ENCODE measurements at regions not wholly inside any gene's neighbourhood (a gene's known extent, or its start where the extent isn't known, plus 50 kb on each side); places are given as distances from the start of the nearest gene placed in this dataset.

DNA sequence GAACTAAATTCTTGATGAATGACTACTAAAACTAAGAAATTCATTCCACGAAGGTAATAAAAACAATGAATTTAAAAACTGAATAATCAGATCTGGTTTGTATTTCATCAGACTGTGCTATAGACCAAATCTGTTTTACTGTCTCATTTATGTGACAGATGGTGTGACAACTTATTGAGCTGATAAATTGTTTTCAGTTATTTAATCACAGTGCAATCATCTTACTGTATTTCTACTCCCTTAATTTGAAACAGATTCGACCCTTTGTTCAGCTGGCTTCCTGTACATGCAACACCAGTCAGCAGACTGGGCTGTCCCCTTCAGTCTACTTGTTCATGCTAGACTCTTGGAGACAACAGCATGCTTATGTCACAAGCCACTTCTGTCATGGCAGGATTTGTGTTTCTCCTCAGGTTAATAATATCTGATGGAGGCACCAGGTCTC, 150.9 kb downstream of the MBL2 start (continued):
- TF ChIP-seq, protein P1, sequence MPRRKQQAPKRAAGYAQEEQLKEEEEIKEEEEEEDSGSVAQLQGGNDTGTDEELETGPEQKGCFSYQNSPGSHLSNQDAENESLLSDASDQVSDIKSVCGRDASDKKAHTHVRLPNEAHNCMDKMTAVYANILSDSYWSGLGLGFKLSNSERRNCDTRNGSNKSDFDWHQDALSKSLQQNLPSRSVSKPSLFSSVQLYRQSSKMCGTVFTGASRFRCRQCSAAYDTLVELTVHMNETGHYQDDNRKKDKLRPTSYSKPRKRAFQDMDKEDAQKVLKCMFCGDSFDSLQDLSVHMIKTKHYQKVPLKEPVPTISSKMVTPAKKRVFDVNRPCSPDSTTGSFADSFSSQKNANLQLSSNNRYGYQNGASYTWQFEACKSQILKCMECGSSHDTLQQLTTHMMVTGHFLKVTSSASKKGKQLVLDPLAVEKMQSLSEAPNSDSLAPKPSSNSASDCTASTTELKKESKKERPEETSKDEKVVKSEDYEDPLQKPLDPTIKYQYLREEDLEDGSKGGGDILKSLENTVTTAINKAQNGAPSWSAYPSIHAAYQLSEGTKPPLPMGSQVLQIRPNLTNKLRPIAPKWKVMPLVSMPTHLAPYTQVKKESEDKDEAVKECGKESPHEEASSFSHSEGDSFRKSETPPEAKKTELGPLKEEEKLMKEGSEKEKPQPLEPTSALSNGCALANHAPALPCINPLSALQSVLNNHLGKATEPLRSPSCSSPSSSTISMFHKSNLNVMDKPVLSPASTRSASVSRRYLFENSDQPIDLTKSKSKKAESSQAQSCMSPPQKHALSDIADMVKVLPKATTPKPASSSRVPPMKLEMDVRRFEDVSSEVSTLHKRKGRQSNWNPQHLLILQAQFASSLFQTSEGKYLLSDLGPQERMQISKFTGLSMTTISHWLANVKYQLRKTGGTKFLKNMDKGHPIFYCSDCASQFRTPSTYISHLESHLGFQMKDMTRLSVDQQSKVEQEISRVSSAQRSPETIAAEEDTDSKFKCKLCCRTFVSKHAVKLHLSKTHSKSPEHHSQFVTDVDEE (CRISPR knock-in tag; IDR thresholded peaks at IDR 0.05) = peak; percentile 94
- TF ChIP-seq ZNF565 (CRISPR knock-in tag; conservative IDR thresholded peaks at IDR 0.05; ENCODE audit: low read depth) (0 out of 2 replicates have a peak, but pooled peaks have one; percentile 53), SNAI2 (CRISPR knock-in tag; IDR thresholded peaks at IDR 0.05) (0 out of 2 replicates have a peak, but pooled peaks have one; percentile 19), PPARA (CRISPR knock-in tag; IDR thresholded peaks at IDR 0.05; ENCODE audit: borderline replicate concordance) (no peak), ISL1 (CRISPR knock-in tag; IDR thresholded peaks at IDR 0.05) (peak; percentile 85)

DNA sequence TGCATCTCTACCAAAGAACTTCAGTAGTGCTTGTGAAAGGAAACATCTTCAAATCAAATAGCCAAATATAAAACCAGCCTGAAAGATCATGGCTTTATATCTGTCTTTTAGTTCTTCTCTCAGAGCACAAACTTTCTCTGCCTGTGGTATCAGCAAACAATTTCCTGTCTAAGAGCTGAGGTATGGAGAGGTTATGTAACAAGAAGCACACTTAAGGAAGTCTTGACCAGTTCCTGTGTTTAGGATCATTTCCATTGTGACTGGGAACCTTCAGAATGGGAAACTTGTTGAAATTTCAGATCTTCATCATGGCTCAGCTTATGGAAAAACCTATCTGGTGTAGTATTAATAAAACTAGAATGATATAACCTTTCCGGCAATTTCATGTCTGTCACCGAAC, 148.8 kb downstream of the MBL2 start:
- no peak for ATAC-seq

DNA sequence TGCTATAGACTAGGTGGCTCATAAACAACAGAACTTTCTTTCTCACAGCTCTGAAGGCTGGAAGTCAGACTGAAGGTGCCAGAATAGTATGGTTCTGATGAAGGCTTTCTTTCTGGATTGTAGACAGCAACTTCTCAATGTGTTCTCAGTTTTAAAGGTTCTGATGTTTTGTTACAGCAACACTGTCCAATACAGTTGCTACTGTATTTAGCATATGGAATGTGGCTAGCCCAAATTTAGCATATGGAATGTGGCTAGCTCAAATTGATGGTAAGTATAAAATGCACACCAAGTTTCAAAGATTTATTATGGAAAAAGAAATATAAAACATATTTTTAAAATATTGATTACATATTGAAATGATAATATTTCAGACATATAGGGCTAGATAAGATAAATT, 145.3 kb downstream of the MBL2 start:
- no peak for ATAC-seq
- TF ChIP-seq ZNF565 (CRISPR knock-in tag; conservative IDR thresholded peaks at IDR 0.05; ENCODE audit: low read depth) (no peak), RARB (CRISPR knock-in tag; IDR thresholded peaks at IDR 0.05) (no peak), ISL1 (CRISPR knock-in tag; IDR thresholded peaks at IDR 0.05) (no peak), ZFP3 (CRISPR knock-in tag; IDR thresholded peaks at IDR 0.05) (no peak), ESRRG (CRISPR knock-in tag; IDR thresholded peaks at IDR 0.05) (no peak), OSR1 (CRISPR knock-in tag; IDR thresholded peaks at IDR 0.05) (no peak), ZNF70 (CRISPR knock-in tag; IDR thresholded peaks at IDR 0.05) (no peak), TOX (CRISPR knock-in tag; IDR thresholded peaks at IDR 0.05; ENCODE audit: borderline replicate concordance) (no peak), CSDC2 (CRISPR knock-in tag; IDR thresholded peaks at IDR 0.05) (no peak), PPARA (CRISPR knock-in tag; IDR thresholded peaks at IDR 0.05; ENCODE audit: borderline replicate concordance) (no peak), ZNF8 (CRISPR knock-in tag; IDR thresholded peaks at IDR 0.05) (no peak), ZC3H10 (CRISPR knock-in tag; IDR thresholded peaks at IDR 0.05) (no peak), SNAI2 (CRISPR knock-in tag; IDR thresholded peaks at IDR 0.05) (no peak)
- TF ChIP-seq, protein P2, sequence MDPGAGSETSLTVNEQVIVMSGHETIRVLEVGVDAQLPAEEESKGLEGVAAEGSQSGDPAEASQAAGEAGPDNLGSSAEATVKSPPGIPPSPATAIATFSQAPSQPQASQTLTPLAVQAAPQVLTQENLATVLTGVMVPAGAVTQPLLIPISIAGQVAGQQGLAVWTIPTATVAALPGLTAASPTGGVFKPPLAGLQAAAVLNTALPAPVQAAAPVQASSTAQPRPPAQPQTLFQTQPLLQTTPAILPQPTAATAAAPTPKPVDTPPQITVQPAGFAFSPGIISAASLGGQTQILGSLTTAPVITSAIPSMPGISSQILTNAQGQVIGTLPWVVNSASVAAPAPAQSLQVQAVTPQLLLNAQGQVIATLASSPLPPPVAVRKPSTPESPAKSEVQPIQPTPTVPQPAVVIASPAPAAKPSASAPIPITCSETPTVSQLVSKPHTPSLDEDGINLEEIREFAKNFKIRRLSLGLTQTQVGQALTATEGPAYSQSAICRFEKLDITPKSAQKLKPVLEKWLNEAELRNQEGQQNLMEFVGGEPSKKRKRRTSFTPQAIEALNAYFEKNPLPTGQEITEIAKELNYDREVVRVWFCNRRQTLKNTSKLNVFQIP (CRISPR knock-in tag; IDR thresholded peaks at IDR 0.05; ENCODE audit: borderline replicate concordance, low read depth) = no peak
- TF ChIP-seq, protein P3, sequence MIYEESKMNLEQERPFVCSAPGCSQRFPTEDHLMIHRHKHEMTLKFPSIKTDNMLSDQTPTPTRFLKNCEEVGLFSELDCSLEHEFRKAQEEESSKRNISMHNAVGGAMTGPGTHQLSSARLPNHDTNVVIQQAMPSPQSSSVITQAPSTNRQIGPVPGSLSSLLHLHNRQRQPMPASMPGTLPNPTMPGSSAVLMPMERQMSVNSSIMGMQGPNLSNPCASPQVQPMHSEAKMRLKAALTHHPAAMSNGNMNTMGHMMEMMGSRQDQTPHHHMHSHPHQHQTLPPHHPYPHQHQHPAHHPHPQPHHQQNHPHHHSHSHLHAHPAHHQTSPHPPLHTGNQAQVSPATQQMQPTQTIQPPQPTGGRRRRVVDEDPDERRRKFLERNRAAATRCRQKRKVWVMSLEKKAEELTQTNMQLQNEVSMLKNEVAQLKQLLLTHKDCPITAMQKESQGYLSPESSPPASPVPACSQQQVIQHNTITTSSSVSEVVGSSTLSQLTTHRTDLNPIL (CRISPR knock-in tag; IDR thresholded peaks at IDR 0.05; ENCODE audit: low read depth) = no peak

More for the DNA sequence above, 148.8 kb downstream of the MBL2 start:
- no peak for TF ChIP-seq CSDC2 (CRISPR knock-in tag; IDR thresholded peaks at IDR 0.05)
- TF ChIP-seq, protein P2 (CRISPR knock-in tag; IDR thresholded peaks at IDR 0.05; ENCODE audit: borderline replicate concordance, low read depth) = no peak
- no peak for TF ChIP-seq PPARA (CRISPR knock-in tag; IDR thresholded peaks at IDR 0.05; ENCODE audit: borderline replicate concordance)
- no peak for TF ChIP-seq RARB (CRISPR knock-in tag; IDR thresholded peaks at IDR 0.05)
- TF ChIP-seq OSR1 (CRISPR knock-in tag; IDR thresholded peaks at IDR 0.05) = no peak
- no peak for TF ChIP-seq ZNF8 (CRISPR knock-in tag; IDR thresholded peaks at IDR 0.05)
- TF ChIP-seq ISL1 (CRISPR knock-in tag; IDR thresholded peaks at IDR 0.05) = no peak
- TF ChIP-seq, protein P4, sequence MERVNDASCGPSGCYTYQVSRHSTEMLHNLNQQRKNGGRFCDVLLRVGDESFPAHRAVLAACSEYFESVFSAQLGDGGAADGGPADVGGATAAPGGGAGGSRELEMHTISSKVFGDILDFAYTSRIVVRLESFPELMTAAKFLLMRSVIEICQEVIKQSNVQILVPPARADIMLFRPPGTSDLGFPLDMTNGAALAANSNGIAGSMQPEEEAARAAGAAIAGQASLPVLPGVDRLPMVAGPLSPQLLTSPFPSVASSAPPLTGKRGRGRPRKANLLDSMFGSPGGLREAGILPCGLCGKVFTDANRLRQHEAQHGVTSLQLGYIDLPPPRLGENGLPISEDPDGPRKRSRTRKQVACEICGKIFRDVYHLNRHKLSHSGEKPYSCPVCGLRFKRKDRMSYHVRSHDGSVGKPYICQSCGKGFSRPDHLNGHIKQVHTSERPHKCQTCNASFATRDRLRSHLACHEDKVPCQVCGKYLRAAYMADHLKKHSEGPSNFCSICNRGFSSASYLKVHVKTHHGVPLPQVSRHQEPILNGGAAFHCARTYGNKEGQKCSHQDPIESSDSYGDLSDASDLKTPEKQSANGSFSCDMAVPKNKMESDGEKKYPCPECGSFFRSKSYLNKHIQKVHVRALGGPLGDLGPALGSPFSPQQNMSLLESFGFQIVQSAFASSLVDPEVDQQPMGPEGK (CRISPR knock-in tag; IDR thresholded peaks at IDR 0.05; ENCODE audit: borderline replicate concordance) = no peak
- no peak for TF ChIP-seq ZFP3 (CRISPR knock-in tag; IDR thresholded peaks at IDR 0.05)
- TF ChIP-seq ZFP30 (CRISPR knock-in tag; IDR thresholded peaks at IDR 0.05) = no peak
- TF ChIP-seq, protein P5, sequence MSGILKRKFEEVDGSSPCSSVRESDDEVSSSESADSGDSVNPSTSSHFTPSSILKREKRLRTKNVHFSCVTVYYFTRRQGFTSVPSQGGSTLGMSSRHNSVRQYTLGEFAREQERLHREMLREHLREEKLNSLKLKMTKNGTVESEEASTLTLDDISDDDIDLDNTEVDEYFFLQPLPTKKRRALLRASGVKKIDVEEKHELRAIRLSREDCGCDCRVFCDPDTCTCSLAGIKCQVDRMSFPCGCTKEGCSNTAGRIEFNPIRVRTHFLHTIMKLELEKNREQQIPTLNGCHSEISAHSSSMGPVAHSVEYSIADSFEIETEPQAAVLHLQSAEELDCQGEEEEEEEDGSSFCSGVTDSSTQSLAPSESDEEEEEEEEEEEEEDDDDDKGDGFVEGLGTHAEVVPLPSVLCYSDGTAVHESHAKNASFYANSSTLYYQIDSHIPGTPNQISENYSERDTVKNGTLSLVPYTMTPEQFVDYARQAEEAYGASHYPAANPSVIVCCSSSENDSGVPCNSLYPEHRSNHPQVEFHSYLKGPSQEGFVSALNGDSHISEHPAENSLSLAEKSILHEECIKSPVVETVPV (CRISPR knock-in tag; IDR thresholded peaks at IDR 0.05) = no peak
- TF ChIP-seq, protein P3 (CRISPR knock-in tag; IDR thresholded peaks at IDR 0.05; ENCODE audit: low read depth) = no peak
- TF ChIP-seq ESRRG (CRISPR knock-in tag; IDR thresholded peaks at IDR 0.05) = no peak
